ENCODE measurements at regions not wholly inside any gene's neighbourhood (a gene's known extent, or its start where the extent isn't known, plus 50 kb on each side); places are given as distances from the start of the nearest gene placed in this dataset.

DNA sequence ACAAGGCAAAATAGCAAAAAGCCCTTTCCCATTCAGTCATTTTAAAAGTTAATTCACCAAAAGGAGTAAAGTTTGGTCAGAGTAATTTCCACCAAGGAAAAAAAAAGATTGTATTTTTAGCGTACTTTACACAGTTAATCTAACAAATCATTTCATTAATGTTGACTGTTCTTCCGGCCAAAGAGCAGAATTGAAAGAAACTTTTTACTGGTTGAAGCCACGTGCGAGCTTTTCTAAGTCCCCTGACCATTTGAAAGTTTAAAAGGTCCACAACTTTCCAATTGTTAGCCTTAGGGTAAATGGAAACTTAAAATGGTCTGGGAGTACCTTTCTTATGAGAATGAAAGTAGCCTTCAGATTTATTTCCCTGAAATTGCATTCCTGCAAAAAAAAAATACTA is 296.7 kb downstream of the ARL4A start:
- Mint-ChIP-seq H3K27me3 (ENCODE audit: low read depth in 3 of 3) (peaks cover 0 to 3% (median 3%) of the 10 kb centered on the region in 3 donors), H3K4me1 (no peaks in the 10 kb centered on the region), H3K4me3 (no peak overlapping the region), H3K27ac (no peak overlapping the region), H3K9me3 (peaks cover 0 to 8% (median under 1%) of the 10 kb centered on the region in 6 donors), H3K36me3 (no peaks in the 10 kb centered on the region)
- DNase-seq = no peak

- Mint-ChIP-seq H3K4me3 (no peak overlapping the region), H3K4me1 (no peaks in the 10 kb centered on the region)
Observed at GRCh38 chr7:12985228-12985627, 297.8 kb downstream of the ARL4A start.

GRCh38 chr7:12985752-12986151 is 298.3 kb downstream of the ARL4A start:
- Mint-ChIP-seq H3K36me3 (no peaks in the 10 kb centered on the region), H3K9me3 (peaks cover 0 to 8% (median under 1%) of the 10 kb centered on the region in 6 donors), H3K4me3 (no peak overlapping the region), H3K4me1 (no peaks in the 10 kb centered on the region), H3K27me3 (ENCODE audit: low read depth in 3 of 3) (peaks cover 0 to 4% (median 3%) of the 10 kb centered on the region in 3 donors), H3K27ac (no peak overlapping the region)
- DNase-seq = no peak

More at GRCh38 chr7:12985228-12985627, 297.8 kb downstream of the ARL4A start:
- no peak overlapping the region for H3K27ac Mint-ChIP-seq
- peaks cover 0 to 4% (median 3%) of the 10 kb centered on the region in 3 donors for H3K27me3 Mint-ChIP-seq (ENCODE audit: low read depth in 3 of 3)
- DNase-seq = no peak
- peaks cover 0 to 8% (median under 1%) of the 10 kb centered on the region in 6 donors for H3K9me3 Mint-ChIP-seq
- H3K36me3 Mint-ChIP-seq = no peaks in the 10 kb centered on the region

DNA sequence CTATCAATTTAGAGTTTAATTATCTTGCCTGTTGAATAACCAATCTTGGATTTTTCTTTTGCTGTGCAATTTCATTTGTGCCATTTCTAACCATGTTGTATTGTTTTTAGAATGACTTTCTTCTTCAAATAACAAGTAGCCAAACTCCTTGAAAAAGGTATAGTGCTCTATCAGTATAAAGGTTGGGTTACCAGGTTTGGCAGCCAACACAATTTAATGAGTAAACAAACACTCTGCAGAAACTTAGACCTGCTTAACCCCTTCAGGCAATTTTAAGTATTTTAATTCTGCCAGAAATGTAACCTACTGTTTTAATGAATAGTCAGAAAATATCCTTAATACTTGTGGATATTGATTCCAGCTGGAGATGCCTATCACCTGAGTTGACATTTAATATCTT is 299.8 kb downstream of the ARL4A start:
- no peak overlapping the region for H3K4me3 Mint-ChIP-seq
- H3K4me1 Mint-ChIP-seq = no peaks in the 10 kb centered on the region
- no peaks in the 10 kb centered on the region for H3K36me3 Mint-ChIP-seq
- no peak for DNase-seq
- peaks cover 0 to 6% (median under 1%) of the 10 kb centered on the region in 6 donors for H3K9me3 Mint-ChIP-seq
- no peak overlapping the region for H3K27ac Mint-ChIP-seq
- peaks cover 0 to 4% (median 3%) of the 10 kb centered on the region in 3 donors for H3K27me3 Mint-ChIP-seq (ENCODE audit: low read depth in 3 of 3)

DNA sequence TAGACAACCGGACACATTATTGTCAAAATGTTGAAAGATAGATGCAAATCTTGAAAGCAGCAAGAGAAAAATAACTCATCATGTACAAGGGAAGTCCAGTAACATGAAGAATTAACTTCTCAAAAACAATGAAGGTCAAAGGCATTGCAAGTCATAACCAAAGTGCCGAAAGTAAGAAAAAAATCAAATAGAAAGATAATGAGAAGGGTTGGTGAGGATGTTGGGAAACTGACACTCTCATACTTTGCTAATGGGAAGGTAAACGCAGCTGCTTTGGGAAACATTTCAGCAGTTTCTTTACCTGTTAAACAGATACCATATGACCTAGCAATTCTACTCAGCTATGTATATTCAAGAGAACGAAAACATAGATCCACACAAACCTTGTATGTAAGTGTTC is 303.0 kb downstream of the ARL4A start:
- no peak for DNase-seq
- H3K27ac Mint-ChIP-seq = no peak overlapping the region
- peaks cover 0 to 3% (median 1%) of the 10 kb centered on the region in 3 donors for H3K27me3 Mint-ChIP-seq (ENCODE audit: low read depth in 3 of 3)
- H3K4me1 Mint-ChIP-seq = no peaks in the 10 kb centered on the region
- H3K9me3 Mint-ChIP-seq = peaks cover 0 to 6% (median under 1%) of the 10 kb centered on the region in 6 donors
- H3K36me3 Mint-ChIP-seq = no peaks in the 10 kb centered on the region
- no peak overlapping the region for H3K4me3 Mint-ChIP-seq

- H3K36me3 Mint-ChIP-seq = no peaks in the 10 kb centered on the region
- no peaks in the 10 kb centered on the region for H3K4me1 Mint-ChIP-seq
- peaks cover 0 to 6% (median under 1%) of the 10 kb centered on the region in 6 donors for H3K9me3 Mint-ChIP-seq
- peaks cover 0 to 2% (median 1%) of the 10 kb centered on the region in 3 donors for H3K27me3 Mint-ChIP-seq (ENCODE audit: low read depth in 3 of 3)
- no peak for DNase-seq
- no peak overlapping the region for H3K4me3 Mint-ChIP-seq
- H3K27ac Mint-ChIP-seq = no peak overlapping the region
Observed at GRCh38 chr7:12993025-12993424, 305.6 kb downstream of the ARL4A start.

GRCh38 chr7:12995912-12996469 is 308.6 kb downstream of the ARL4A start:
- Mint-ChIP-seq H3K27ac (no peak overlapping the region), H3K27me3 (ENCODE audit: low read depth in 3 of 3) (no peaks in the 10 kb centered on the region), H3K4me3 (no peak overlapping the region), H3K9me3 (peaks cover 0 to 12% (median 3%) of the 10 kb centered on the region in 6 donors), H3K36me3 (no peaks in the 10 kb centered on the region), H3K4me1 (no peaks in the 10 kb centered on the region)
- DNase-seq = no peak

DNA sequence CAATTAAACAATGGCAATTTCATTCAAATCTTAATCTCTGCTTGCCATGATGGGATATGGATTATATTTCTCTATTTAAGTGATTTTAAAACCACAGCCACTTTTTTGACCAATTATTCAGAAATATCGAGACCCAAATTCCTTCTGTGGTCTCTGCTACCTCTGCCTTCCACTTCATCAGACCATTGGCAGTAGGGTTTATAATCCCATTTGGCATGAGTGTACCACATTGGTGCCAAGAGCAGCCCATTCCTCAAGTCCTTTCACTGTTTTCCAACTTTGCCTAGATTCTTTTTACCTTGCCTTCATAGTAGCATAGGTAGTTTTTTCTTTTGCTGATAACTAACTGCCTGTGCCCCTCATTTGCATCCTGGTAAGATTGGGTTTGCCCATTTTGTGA is 319.9 kb downstream of the ARL4A start:
- Mint-ChIP-seq H3K4me1 (no peaks in the 10 kb centered on the region), H3K27me3 (ENCODE audit: low read depth in 3 of 3) (peaks cover 0 to 1% (median 0%) of the 10 kb centered on the region in 3 donors), H3K4me3 (no peak overlapping the region), H3K36me3 (peaks cover 0 to 3% (median 0%) of the 10 kb centered on the region in 3 donors), H3K27ac (no peak overlapping the region), H3K9me3 (peaks cover 9 to 64% (median 12%) of the 10 kb centered on the region in 6 donors)
- DNase-seq = no peak

GRCh38 chr7:13009517-13009916 is 322.1 kb downstream of the ARL4A start:
- no peaks in the 10 kb centered on the region for H3K4me1 Mint-ChIP-seq
- no peak for DNase-seq
- peaks cover 0 to 3% (median 0%) of the 10 kb centered on the region in 3 donors for H3K36me3 Mint-ChIP-seq
- no peak overlapping the region for H3K27ac Mint-ChIP-seq
- peaks cover 9 to 53% (median 12%) of the 10 kb centered on the region in 6 donors for H3K9me3 Mint-ChIP-seq
- peaks cover 0 to 1% (median 0%) of the 10 kb centered on the region in 3 donors for H3K27me3 Mint-ChIP-seq (ENCODE audit: low read depth in 3 of 3)
- no peak overlapping the region for H3K4me3 Mint-ChIP-seq

GRCh38 chr7:13014011-13014410 is 326.6 kb downstream of the ARL4A start:
- H3K9me3 Mint-ChIP-seq = peaks cover 8 to 19% (median 10%) of the 10 kb centered on the region in 6 donors
- no peak overlapping the region for H3K4me3 Mint-ChIP-seq
- no peaks in the 10 kb centered on the region for H3K4me1 Mint-ChIP-seq
- no peak overlapping the region for H3K27ac Mint-ChIP-seq
- peaks cover 0 to 1% (median 0%) of the 10 kb centered on the region in 3 donors for H3K27me3 Mint-ChIP-seq (ENCODE audit: low read depth in 3 of 3)
- DNase-seq = no peak
- peaks cover 0 to 3% (median 0%) of the 10 kb centered on the region in 3 donors for H3K36me3 Mint-ChIP-seq

DNA sequence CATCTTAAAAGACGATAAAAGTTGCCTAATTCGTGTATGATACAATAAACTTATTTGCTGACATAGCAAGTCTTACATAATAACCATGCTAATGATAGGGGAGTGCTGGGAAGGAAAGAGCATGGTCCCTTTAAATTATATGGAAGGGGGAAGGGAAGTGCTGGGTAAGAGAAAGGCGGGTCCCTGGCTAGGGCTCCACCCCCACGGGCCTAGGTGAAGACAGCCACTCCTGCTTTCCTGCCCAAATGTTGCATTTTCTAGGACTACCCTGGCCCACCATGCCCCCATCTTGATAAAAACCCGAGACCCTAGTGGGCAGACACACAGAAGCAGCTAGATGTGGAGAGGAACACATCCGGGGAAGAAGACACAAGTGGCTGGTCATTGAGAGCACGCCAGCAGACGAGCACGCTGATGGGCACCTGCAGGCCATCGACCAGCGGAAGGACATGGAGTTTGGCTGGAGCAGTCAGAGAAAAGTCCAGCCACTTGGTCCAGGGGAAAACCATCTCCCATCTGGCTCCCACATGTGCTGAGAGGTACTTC is 328.7 kb downstream of the ARL4A start:
- H3K27me3 Mint-ChIP-seq (ENCODE audit: low read depth in 3 of 3) = peaks cover 0 to 1% (median 0%) of the 10 kb centered on the region in 3 donors
- H3K27ac Mint-ChIP-seq = no peak overlapping the region
- no peaks in the 10 kb centered on the region for H3K4me1 Mint-ChIP-seq
- peaks cover 2 to 10% (median 4%) of the 10 kb centered on the region in 6 donors for H3K9me3 Mint-ChIP-seq
- DNase-seq = no peak
- peaks cover 0 to 3% (median 0%) of the 10 kb centered on the region in 3 donors for H3K36me3 Mint-ChIP-seq
- no peak overlapping the region for H3K4me3 Mint-ChIP-seq

GRCh38 chr7:13016592-13017332 is 329.3 kb downstream of the ARL4A start:
- no peak overlapping the region for H3K27ac Mint-ChIP-seq
- DNase-seq = no peak
- peaks cover 0 to 1% (median 0%) of the 10 kb centered on the region in 3 donors for H3K27me3 Mint-ChIP-seq (ENCODE audit: low read depth in 3 of 3)
- H3K36me3 Mint-ChIP-seq = no peaks in the 10 kb centered on the region
- H3K9me3 Mint-ChIP-seq = peaks cover 0 to 6% (median 1%) of the 10 kb centered on the region in 6 donors
- H3K4me3 Mint-ChIP-seq = no peak overlapping the region
- no peaks in the 10 kb centered on the region for H3K4me1 Mint-ChIP-seq

- Mint-ChIP-seq H3K9me3 (peaks cover 0 to 6% (median 1%) of the 10 kb centered on the region in 6 donors), H3K4me3 (no peak overlapping the region), H3K36me3 (no peaks in the 10 kb centered on the region), H3K27ac (no peak overlapping the region), H3K4me1 (no peaks in the 10 kb centered on the region), H3K27me3 (ENCODE audit: low read depth in 3 of 3) (peaks cover 0 to 1% (median 0%) of the 10 kb centered on the region in 3 donors)
- DNase-seq = no peak
Observed at GRCh38 chr7:13017333-13017857, 330.0 kb downstream of the ARL4A start.

- no peaks in the 10 kb centered on the region for H3K36me3 Mint-ChIP-seq
- no peaks in the 10 kb centered on the region for H3K4me1 Mint-ChIP-seq
- peaks cover 0 to 1% (median 0%) of the 10 kb centered on the region in 3 donors for H3K27me3 Mint-ChIP-seq (ENCODE audit: low read depth in 3 of 3)
- no peak overlapping the region for H3K27ac Mint-ChIP-seq
- H3K9me3 Mint-ChIP-seq = peaks cover 0 to 6% (median 1%) of the 10 kb centered on the region in 6 donors
- H3K4me3 Mint-ChIP-seq = no peak overlapping the region
- no peak for DNase-seq
Observed at GRCh38 chr7:13017881-13018280, 330.4 kb downstream of the ARL4A start.
